Suprapubic skin (tissue), 4 donors: ENCODE measurements at regions not wholly inside any gene's neighbourhood (a gene's known extent, or its start where the extent isn't known, plus 50 kb on each side); places are given as distances from the start of the nearest gene placed in this dataset.

Experiments
- DNase-seq, 2 donors: peaks; one replicate each; pipeline ENCODE4 v3.0.0-alpha.2; 2019; ENCODE audit warnings: low spot score in 2 of 2
- H3K27ac ChIP-seq: fragments of 200-600 bp; sonication (generic); one replicate; pipeline ENCODE4 v1.5.1; 2019
- H3K27me3 ChIP-seq: fragments of 200-600 bp; sonication (generic); one replicate; pipeline ENCODE4 v1.5.1; 2019
- H3K36me3 ChIP-seq: fragments of 200-600 bp; sonication (generic); one replicate; pipeline ENCODE4 v1.5.1; 2019
- H3K4me1 ChIP-seq: fragments of 200-600 bp; sonication (generic); one replicate; pipeline ENCODE4 v1.5.1; 2019
- H3K4me3 ChIP-seq: fragments of 200-600 bp; sonication (generic); one replicate; pipeline ENCODE4 v1.5.1; 2019; ENCODE audit warnings: mild to moderate bottlenecking
- H3K9me3 ChIP-seq: fragments of 200-600 bp; sonication (generic); one replicate; pipeline ENCODE4 v1.5.1; 2019
- CTCF ChIP-seq, 2 donors: fragments of 200-600 bp in 1 of 2; fragments of 450-650 bp in 1 of 2; sonication (generic) in 1 of 2; IDR thresholded peaks; one replicate each; pipeline ENCODE4 v1.5.1; 2016 to 2019; ENCODE audit warnings: antibody characterized with exemption in 2 of 2, mild to moderate bottlenecking in 1 of 2, moderate library complexity in 1 of 2
- EP300 ChIP-seq: sonication (generic); formaldehyde crosslinking; IDR thresholded peaks from one replicate; pipeline ENCODE4 v1.6.1; 2017; ENCODE audit warnings: antibody characterized with exemption
- POLR2A ChIP-seq, 2 donors: fragments of 450-650 bp; IDR thresholded peaks; one replicate each; pipeline ENCODE4 v1.6.1; 2017; ENCODE audit warnings: antibody characterized with exemption in 2 of 2, mild to moderate bottlenecking in 2 of 2, moderate library complexity in 2 of 2
- POLR2AphosphoS5 ChIP-seq, 3 donors: sonication (generic); formaldehyde crosslinking; IDR thresholded peaks; one replicate each; pipeline ENCODE4 v1.6.1; 2017; ENCODE audit warnings: antibody characterized with exemption in 3 of 3
- WGBS: methylation state at CpG from one replicate; pipeline ENCODE4 v1.1.5; 2018; 5-methylcytosine and 5-hydroxymethylcytosine counted together

GRCh38 chr6:4449409-4449808, 314.0 kb upstream of the ECI2 start:
- Histone ChIP-seq H3K9me3 (peaks cover 10% of the 10 kb centered on the region), H3K27me3 (no peaks in the 10 kb centered on the region), H3K27ac (no peak overlapping the region), H3K4me1 (no peaks in the 10 kb centered on the region), H3K4me3 (no peak overlapping the region), H3K36me3 (no peaks in the 10 kb centered on the region)
- DNase-seq = no peak
- no peak for TF ChIP-seq CTCF (IDR thresholded peaks at IDR 0.05)
- TF ChIP-seq POLR2A (IDR thresholded peaks at IDR 0.05) = no peak
- no peak for TF ChIP-seq POLR2AphosphoS5 (IDR thresholded peaks at IDR 0.05)
- no peak for TF ChIP-seq EP300
- WGBS = 100% methylated on average over 1 of the region's 1 CpG

- no peaks in the 10 kb centered on the region for H3K27me3 ChIP-seq
- H3K9me3 ChIP-seq = peaks cover 10% of the 10 kb centered on the region
- H3K4me3 ChIP-seq = no peak overlapping the region
- DNase-seq = no peak
- H3K27ac ChIP-seq = no peak overlapping the region
- no peaks in the 10 kb centered on the region for H3K36me3 ChIP-seq
- WGBS = 77% methylated on average over 3 of the region's 3 CpGs
- H3K4me1 ChIP-seq = no peaks in the 10 kb centered on the region
- TF ChIP-seq EP300 (no peak), POLR2AphosphoS5 (IDR thresholded peaks at IDR 0.05) (no peak), CTCF (IDR thresholded peaks at IDR 0.05) (no peak), POLR2A (IDR thresholded peaks at IDR 0.05) (no peak)
Measured at GRCh38 chr6:4448841-4449240, 313.5 kb upstream of the ECI2 start.

- Histone ChIP-seq H3K36me3 (no peaks in the 10 kb centered on the region), H3K4me3 (no peak overlapping the region), H3K27me3 (no peaks in the 10 kb centered on the region), H3K4me1 (no peaks in the 10 kb centered on the region), H3K9me3 (peaks cover 10% of the 10 kb centered on the region), H3K27ac (no peak overlapping the region)
- 83% methylated on average over 5 of the region's 5 CpGs for WGBS
- TF ChIP-seq EP300 (no peak), POLR2AphosphoS5 (IDR thresholded peaks at IDR 0.05) (no peak), POLR2A (IDR thresholded peaks at IDR 0.05) (no peak), CTCF (IDR thresholded peaks at IDR 0.05) (no peak)
- no peak for DNase-seq
Measured at GRCh38 chr6:4447639-4448330, 312.4 kb upstream of the ECI2 start.

- no peak for DNase-seq
- Histone ChIP-seq H3K27ac (no peak overlapping the region), H3K4me3 (no peak overlapping the region), H3K36me3 (no peaks in the 10 kb centered on the region), H3K9me3 (peaks cover 9% of the 10 kb centered on the region), H3K27me3 (no peaks in the 10 kb centered on the region), H3K4me1 (no peaks in the 10 kb centered on the region)
- 62% methylated on average over 8 of the region's 8 CpGs for WGBS
- TF ChIP-seq CTCF (IDR thresholded peaks at IDR 0.05) = no peak
Measured at GRCh38 chr6:4446982-4447381, 311.6 kb upstream of the ECI2 start.

- Histone ChIP-seq H3K27ac (no peak overlapping the region), H3K27me3 (no peaks in the 10 kb centered on the region), H3K4me3 (no peak overlapping the region), H3K9me3 (no peaks in the 10 kb centered on the region), H3K4me1 (no peaks in the 10 kb centered on the region), H3K36me3 (no peaks in the 10 kb centered on the region)
- TF ChIP-seq EP300 = no peak
- TF ChIP-seq POLR2A (IDR thresholded peaks at IDR 0.05) = no peak
- TF ChIP-seq CTCF (IDR thresholded peaks at IDR 0.05) = no peak
- no peak for DNase-seq
Measured at GRCh38 chr6:4441981-4442434, 306.6 kb upstream of the ECI2 start.
